ENCODE measurements at regions not wholly inside any gene's neighbourhood (a gene's known extent, or its start where the extent isn't known, plus 50 kb on each side); places are given as distances from the start of the nearest gene placed in this dataset.

- H2AFZ ChIP-seq (ENCODE audit: low read depth, low read length), result no peak overlapping the region
- no peak overlapping the region for H3K27ac ChIP-seq (ENCODE audit: low read length)
- ATAC-seq (ENCODE audit: insufficient read depth, low read depth) (no peak), DNase-seq (no peak)
- no peaks in the 10 kb centered on the region for H3K4me1 ChIP-seq (ENCODE audit: insufficient read depth, low read length)
- no peaks in the 10 kb centered on the region for H3K9me3 ChIP-seq (ENCODE audit: insufficient read depth, low read length, severe bottlenecking)
- H3K4me3 ChIP-seq (ENCODE audit: low read depth in 1 of 2, low read length in 2 of 2), result no peak overlapping the region
- H3K79me2 ChIP-seq (ENCODE audit: insufficient read depth, low read length), result no peaks in the 10 kb centered on the region
- H3K4me2 ChIP-seq (ENCODE audit: insufficient read depth, low read length), result no peak overlapping the region
- no peak overlapping the region for H3K9ac ChIP-seq (ENCODE audit: low read depth, low read length)
- no peaks in the 10 kb centered on the region for H4K20me1 ChIP-seq (ENCODE audit: insufficient read depth, low read length)
- TF ChIP-seq EZH2 (IDR thresholded peaks at IDR 0.05; ENCODE audit: borderline replicate concordance, low read depth, low read length, severe bottlenecking) (no peak), CTCF (IDR thresholded peaks at IDR 0.05; ENCODE audit: borderline replicate concordance, extremely low read depth, low read length, poor library complexity, severe bottlenecking) (no peak)
- no peaks in the 10 kb centered on the region for H3K36me3 ChIP-seq (ENCODE audit: insufficient read depth, low read length)
- peaks cover 3% of the 10 kb centered on the region for H3K27me3 ChIP-seq (ENCODE audit: insufficient read depth, low read length, poor library complexity)
Measured at GRCh38 chr15:94555841-94556519, 324.6 kb downstream of the MCTP2 start.

- H3K27ac ChIP-seq (ENCODE audit: low read length), result no peak overlapping the region
- H3K79me2 ChIP-seq (ENCODE audit: insufficient read depth, low read length), result no peaks in the 10 kb centered on the region
- no peaks in the 10 kb centered on the region for H4K20me1 ChIP-seq (ENCODE audit: insufficient read depth, low read length)
- H3K9me3 ChIP-seq (ENCODE audit: insufficient read depth, low read length, severe bottlenecking), result peaks cover 8% of the 10 kb centered on the region
- no peak for DNase-seq
- ATAC-seq (ENCODE audit: insufficient read depth, low read depth), result no peak
- peaks cover 10% of the 10 kb centered on the region for H3K27me3 ChIP-seq (ENCODE audit: insufficient read depth, low read length, poor library complexity)
- H3K36me3 ChIP-seq (ENCODE audit: insufficient read depth, low read length), result no peaks in the 10 kb centered on the region
- no peak overlapping the region for H2AFZ ChIP-seq (ENCODE audit: low read depth, low read length)
- TF ChIP-seq EZH2 (IDR thresholded peaks at IDR 0.05; ENCODE audit: borderline replicate concordance, low read depth, low read length, severe bottlenecking), result no peak
- no peak for TF ChIP-seq CTCF (IDR thresholded peaks at IDR 0.05; ENCODE audit: borderline replicate concordance, extremely low read depth, low read length, poor library complexity, severe bottlenecking)
- H3K4me3 ChIP-seq (ENCODE audit: low read depth in 1 of 2, low read length in 2 of 2), result no peak overlapping the region
- H3K9ac ChIP-seq (ENCODE audit: low read depth, low read length), result no peak overlapping the region
- no peak overlapping the region for H3K4me2 ChIP-seq (ENCODE audit: insufficient read depth, low read length)
- H3K4me1 ChIP-seq (ENCODE audit: insufficient read depth, low read length), result no peaks in the 10 kb centered on the region
Measured at GRCh38 chr15:94561036-94561689, 329.8 kb downstream of the MCTP2 start.

- Histone ChIP-seq H3K4me3 (ENCODE audit: low read depth in 1 of 2, low read length in 2 of 2) (no peak overlapping the region), H4K20me1 (ENCODE audit: insufficient read depth, low read length) (no peaks in the 10 kb centered on the region), H3K9ac (ENCODE audit: low read depth, low read length) (no peak overlapping the region), H3K4me1 (ENCODE audit: insufficient read depth, low read length) (no peaks in the 10 kb centered on the region), H2AFZ (ENCODE audit: low read depth, low read length) (no peak overlapping the region), H3K27ac (ENCODE audit: low read length) (no peak overlapping the region), H3K27me3 (ENCODE audit: insufficient read depth, low read length, poor library complexity) (peaks cover 17% of the 10 kb centered on the region), H3K36me3 (ENCODE audit: insufficient read depth, low read length) (no peaks in the 10 kb centered on the region), H3K4me2 (ENCODE audit: insufficient read depth, low read length) (no peak overlapping the region), H3K79me2 (ENCODE audit: insufficient read depth, low read length) (no peaks in the 10 kb centered on the region), H3K9me3 (ENCODE audit: insufficient read depth, low read length, severe bottlenecking) (peaks cover 8% of the 10 kb centered on the region)
- ATAC-seq (ENCODE audit: insufficient read depth, low read depth), result no peak
- TF ChIP-seq EZH2 (IDR thresholded peaks at IDR 0.05; ENCODE audit: borderline replicate concordance, low read depth, low read length, severe bottlenecking) (no peak), CTCF (IDR thresholded peaks at IDR 0.05; ENCODE audit: borderline replicate concordance, extremely low read depth, low read length, poor library complexity, severe bottlenecking) (no peak)
- no peak for DNase-seq
Measured at GRCh38 chr15:94563456-94563855, 332.1 kb downstream of the MCTP2 start.
